ENCODE measurements at regions not wholly inside any gene's neighbourhood (a gene's known extent, or its start where the extent isn't known, plus 50 kb on each side); places are given as distances from the start of the nearest gene placed in this dataset.

GRCh38 chr7:45414226-45414625, 159.9 kb upstream of the ADCY1 start:
- no peak for TF ChIP-seq CTCF (IDR thresholded peaks at IDR 0.05)

GRCh38 chr7:45415265-45415664, 158.9 kb upstream of the ADCY1 start:
- ATAC-seq (ENCODE audit: low FRiP score) (no peak), DNase-seq (ENCODE audit: low spot score) (no peak)
- no peak for TF ChIP-seq CTCF (IDR thresholded peaks at IDR 0.05)

More at GRCh38 chr7:45414226-45414625, 159.9 kb upstream of the ADCY1 start:
- DNase-seq (ENCODE audit: low spot score) (no peak), ATAC-seq (ENCODE audit: low FRiP score) (no peak)

- DNase-seq (ENCODE audit: low spot score) (no peak), ATAC-seq (ENCODE audit: low FRiP score) (no peak)
- TF ChIP-seq CTCF (IDR thresholded peaks at IDR 0.05): no peak
These were observed 157.3 kb upstream of the ADCY1 start for GRCh38 chr7:45416846-45417245.

- no peak for DNase-seq (ENCODE audit: low spot score)
- ATAC-seq (ENCODE audit: low FRiP score): no peak
- TF ChIP-seq CTCF (IDR thresholded peaks at IDR 0.05): no peak
These were observed 156.9 kb upstream of the ADCY1 start for GRCh38 chr7:45417268-45417667.

GRCh38 chr7:45417735-45418134, 156.4 kb upstream of the ADCY1 start:
- no peak for TF ChIP-seq CTCF (IDR thresholded peaks at IDR 0.05)
- no peak for ATAC-seq (ENCODE audit: low FRiP score)

GRCh38 chr7:45420843-45421495, 153.2 kb upstream of the ADCY1 start:
- ATAC-seq (ENCODE audit: low FRiP score): no peak

More at GRCh38 chr7:45417735-45418134, 156.4 kb upstream of the ADCY1 start:
- DNase-seq (ENCODE audit: low spot score): no peak

More at GRCh38 chr7:45420843-45421495, 153.2 kb upstream of the ADCY1 start:
- no peak for DNase-seq (ENCODE audit: low spot score)
- no peak for TF ChIP-seq CTCF (IDR thresholded peaks at IDR 0.05)
